CD14-positive monocyte (primary cell): ENCODE measurements at regions not wholly inside any gene's neighbourhood (a gene's known extent, or its start where the extent isn't known, plus 50 kb on each side); places are given as distances from the start of the nearest gene placed in this dataset.
A peak's percentile ranks its signal among the peaks of the same experiment; 100 is the strongest.

Experiments used
- DNase-seq, 3 donors: peaks; one replicate each; pipeline ENCODE4 v3.0.0-alpha.2; 2011 to 2022
- H2AFZ ChIP-seq: 2 replicates; pipeline ENCODE4 v1.6.0; 2012; ENCODE audit warnings: mild to moderate bottlenecking, low read depth, low read length, inconsistent platforms; ENCODE audit not compliant: insufficient read depth, poor library complexity, severe bottlenecking
- H3K27ac ChIP-seq, 2 donors: 1 replicate in 1 of 2; 2 replicates in 1 of 2; pipeline ENCODE4 v1.5.1; 2012 to 2013; ENCODE audit warnings: low read length in 2 of 2, control low read depth in 1 of 2, inconsistent platforms in 1 of 2, low read depth in 1 of 2, mild to moderate bottlenecking in 1 of 2
- H3K27me3 ChIP-seq, 2 donors: one replicate each; pipeline versions ENCODE4 v1.6.0 to v1.6.1; 2011 to 2013; ENCODE audit warnings: low read length in 2 of 2; ENCODE audit not compliant: control insufficient read depth in 2 of 2, insufficient read depth in 2 of 2
- H3K36me3 ChIP-seq, 2 donors: replicated peaks in 1 of 2; 1 replicate in 1 of 2; 2 replicates in 1 of 2; pipeline versions ENCODE4 v1.5.1 to v1.6.1; 2012 to 2013; ENCODE audit warnings: low read length in 2 of 2, control low read depth in 1 of 2, inconsistent platforms in 1 of 2, mild to moderate bottlenecking in 1 of 2; ENCODE audit not compliant: insufficient read depth in 2 of 2, control insufficient read depth in 1 of 2
- H3K4me1 ChIP-seq, 2 donors: 1 replicate in 1 of 2; 2 replicates in 1 of 2; pipeline versions ENCODE4 v1.5.1 to v1.6.1; 2012 to 2013; ENCODE audit warnings: low read length in 2 of 2, control low read depth in 1 of 2, inconsistent platforms in 1 of 2, mild to moderate bottlenecking in 1 of 2, moderate library complexity in 1 of 2; ENCODE audit not compliant: insufficient read depth in 2 of 2, control insufficient read depth in 1 of 2
- H3K4me2 ChIP-seq: replicated peaks from 2 replicates; pipeline ENCODE3; 2012; ENCODE audit warnings: low read length, moderate library complexity, mild to moderate bottlenecking; ENCODE audit not compliant: poor library complexity, severe bottlenecking; ENCODE audit errors: extremely low read depth
- H3K4me3 ChIP-seq, 3 experiments: fragments of 200-600 bp in 1 of 3; sonication (generic) in 1 of 3; replicated peaks in 1 of 3; 1 replicate in 2 of 3; 2 replicates in 1 of 3; pipeline ENCODE4 v1.5.1; 2011 to 2013; ENCODE audit warnings: low read length in 3 of 3, mild to moderate bottlenecking in 3 of 3, control low read depth in 2 of 3, low read depth in 2 of 3, inconsistent platforms in 1 of 3, moderate library complexity in 1 of 3
- H3K79me2 ChIP-seq: 2 replicates; pipeline ENCODE4 v1.6.0; 2012; ENCODE audit warnings: mild to moderate bottlenecking, control low read depth, inconsistent platforms, low read length, moderate library complexity; ENCODE audit not compliant: insufficient read depth
- H3K9ac ChIP-seq: 2 replicates; pipeline ENCODE4 v1.6.0; 2017; ENCODE audit warnings: low read length, mild to moderate bottlenecking; ENCODE audit not compliant: insufficient read depth, poor library complexity, severe bottlenecking
- H3K9me3 ChIP-seq, 2 donors: replicated peaks in 1 of 2; 1 replicate in 1 of 2; 2 replicates in 1 of 2; pipeline versions ENCODE4 v1.5.1 to v1.6.1; 2012 to 2013; ENCODE audit warnings: low read length in 2 of 2, control low read depth in 1 of 2; ENCODE audit not compliant: control insufficient read depth in 1 of 2, insufficient read depth in 1 of 2
- H4K20me1 ChIP-seq: 2 replicates; pipeline ENCODE4 v1.6.0; 2012; ENCODE audit warnings: mild to moderate bottlenecking, low read length, control low read depth, moderate library complexity; ENCODE audit not compliant: insufficient read depth
- H3K27ac Mint-ChIP-seq, 7 donors: one replicate each; pipeline ENCODE4 v1.8.0; 2020; ENCODE audit warnings: mild to moderate bottlenecking in 7 of 7, mixed read lengths in 7 of 7, moderate library complexity in 6 of 7, inconsistent platforms in 2 of 7
- H3K27me3 Mint-ChIP-seq, 3 donors: one replicate each; pipeline ENCODE4 v1.8.0; 2021 to 2022; ENCODE audit warnings: low read depth in 3 of 3, mild to moderate bottlenecking in 3 of 3, mixed read lengths in 3 of 3, moderate library complexity in 3 of 3, inconsistent platforms in 1 of 3
- H3K36me3 Mint-ChIP-seq, 2 donors: one replicate each; pipeline ENCODE4 v1.8.0; 2020; ENCODE audit warnings: mixed read lengths in 2 of 2, inconsistent platforms in 1 of 2, mild to moderate bottlenecking in 1 of 2
- H3K4me1 Mint-ChIP-seq: one replicate; pipeline ENCODE4 v1.8.0; 2020; ENCODE audit warnings: mild to moderate bottlenecking, mixed read lengths
- H3K4me3 Mint-ChIP-seq, 2 donors: one replicate each; pipeline ENCODE4 v1.8.0; 2020; ENCODE audit warnings: mild to moderate bottlenecking in 2 of 2, mixed read lengths in 2 of 2, moderate library complexity in 1 of 2
- H3K9me3 Mint-ChIP-seq, 7 donors: one replicate each; pipeline ENCODE4 v1.8.0; 2020 to 2022; ENCODE audit warnings: mixed read lengths in 7 of 7, mild to moderate bottlenecking in 6 of 7, moderate library complexity in 6 of 7, inconsistent platforms in 2 of 7
- WGBS: methylation state at CpG from one replicate; pipeline ENCODE4 v1.1.5; 2013; ENCODE audit warnings: missing lambda C conversion rate; ENCODE audit not compliant: insufficient coverage; 5-methylcytosine and 5-hydroxymethylcytosine counted together
- intact Hi-C, 2 donors: fragments of 100-400 bp; cut with micrococcal nuclease; formaldehyde crosslinking; loops; one replicate each; pipeline versions ENCODE4 v1.15.0 to v1.15.1; 2023
- TF ChIP-seq, protein P1 (sequence below): fragments of 200-600 bp; IDR thresholded peaks from one replicate; pipeline ENCODE4 v1.8.0; 2022; ENCODE audit warnings: antibody characterized with exemption, mild to moderate bottlenecking

DNA sequence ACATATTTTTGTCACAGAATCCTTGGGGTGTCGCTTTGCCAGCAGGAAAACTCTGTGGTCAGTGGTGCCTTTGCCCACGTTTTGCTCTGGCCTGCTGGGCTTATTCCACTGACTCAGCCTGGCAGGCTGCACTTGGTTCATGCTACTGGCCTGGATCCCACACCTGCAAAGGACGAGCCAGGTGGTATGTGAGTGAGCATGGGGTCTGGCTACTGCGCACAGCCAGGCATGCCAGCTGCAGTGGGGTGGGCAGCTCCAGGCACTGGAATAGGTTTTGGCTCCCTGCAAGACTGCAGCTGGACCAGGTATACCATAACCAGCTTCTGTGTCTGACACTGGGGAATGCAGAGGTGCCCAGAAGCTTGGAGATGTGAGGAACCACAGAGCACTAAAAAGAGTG is 197.9 kb upstream of the VRK2 start:
- H3K27me3 Mint-ChIP-seq: no peaks in the 10 kb centered on the region
- no peak overlapping the region for H3K27ac ChIP-seq
- no peak overlapping the region for H3K4me3 Mint-ChIP-seq
- no peaks in the 10 kb centered on the region for H3K79me2 ChIP-seq
- H3K36me3 Mint-ChIP-seq: peaks cover 0 to 3% of the 10 kb centered on the region in 2 donors
- intact Hi-C loops: no loop called here
- H3K27ac Mint-ChIP-seq: no peak overlapping the region
- no peaks in the 10 kb centered on the region for H3K4me1 ChIP-seq
- H3K9me3 ChIP-seq: peaks cover 8 to 25% of the 10 kb centered on the region in 2 donors
- H3K4me2 ChIP-seq: no peak overlapping the region
- no peaks in the 10 kb centered on the region for H4K20me1 ChIP-seq
- peaks cover 5 to 25% (median 7%) of the 10 kb centered on the region in 7 donors for H3K9me3 Mint-ChIP-seq
- H3K4me1 Mint-ChIP-seq: no peaks in the 10 kb centered on the region
- no peak overlapping the region for H2AFZ ChIP-seq
- no peaks in the 10 kb centered on the region for H3K27me3 ChIP-seq
- TF ChIP-seq, protein P1, sequence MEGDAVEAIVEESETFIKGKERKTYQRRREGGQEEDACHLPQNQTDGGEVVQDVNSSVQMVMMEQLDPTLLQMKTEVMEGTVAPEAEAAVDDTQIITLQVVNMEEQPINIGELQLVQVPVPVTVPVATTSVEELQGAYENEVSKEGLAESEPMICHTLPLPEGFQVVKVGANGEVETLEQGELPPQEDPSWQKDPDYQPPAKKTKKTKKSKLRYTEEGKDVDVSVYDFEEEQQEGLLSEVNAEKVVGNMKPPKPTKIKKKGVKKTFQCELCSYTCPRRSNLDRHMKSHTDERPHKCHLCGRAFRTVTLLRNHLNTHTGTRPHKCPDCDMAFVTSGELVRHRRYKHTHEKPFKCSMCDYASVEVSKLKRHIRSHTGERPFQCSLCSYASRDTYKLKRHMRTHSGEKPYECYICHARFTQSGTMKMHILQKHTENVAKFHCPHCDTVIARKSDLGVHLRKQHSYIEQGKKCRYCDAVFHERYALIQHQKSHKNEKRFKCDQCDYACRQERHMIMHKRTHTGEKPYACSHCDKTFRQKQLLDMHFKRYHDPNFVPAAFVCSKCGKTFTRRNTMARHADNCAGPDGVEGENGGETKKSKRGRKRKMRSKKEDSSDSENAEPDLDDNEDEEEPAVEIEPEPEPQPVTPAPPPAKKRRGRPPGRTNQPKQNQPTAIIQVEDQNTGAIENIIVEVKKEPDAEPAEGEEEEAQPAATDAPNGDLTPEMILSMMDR: no peak
- H3K9ac ChIP-seq: no peak overlapping the region
- no peak for DNase-seq
- no peak overlapping the region for H3K4me3 ChIP-seq
- no peaks in the 10 kb centered on the region for H3K36me3 ChIP-seq
- 91% methylated on average over 4 of the region's 4 CpGs for WGBS

DNA sequence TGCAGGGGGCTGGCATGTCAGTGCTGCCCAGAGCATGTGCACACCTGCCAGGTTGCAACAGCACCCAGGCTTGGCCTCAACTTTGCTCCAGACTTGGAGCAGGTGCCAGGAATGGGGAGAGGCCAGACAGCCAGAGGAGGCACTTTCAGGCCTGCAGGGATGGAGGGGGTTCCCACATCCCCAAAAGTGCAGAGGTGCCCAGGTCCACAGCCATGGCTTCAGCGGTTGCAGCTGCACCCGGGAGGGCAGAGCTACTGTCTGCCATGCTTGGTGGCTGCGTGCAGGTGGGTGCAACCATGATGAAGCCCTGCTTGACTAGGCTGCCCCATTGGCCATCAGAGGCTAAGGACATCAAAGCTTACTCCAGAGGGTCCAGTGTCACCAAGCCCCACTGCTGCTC is 196.8 kb upstream of the VRK2 start:
- 94% methylated on average over 3 of the region's 3 CpGs for WGBS
- no peaks in the 10 kb centered on the region for H3K27me3 Mint-ChIP-seq

More for the DNA sequence above, 196.8 kb upstream of the VRK2 start:
- H3K27ac ChIP-seq: no peak overlapping the region
- intact Hi-C loops: no loop called here
- TF ChIP-seq, protein P1: no peak
- H3K36me3 ChIP-seq: no peaks in the 10 kb centered on the region
- H3K9ac ChIP-seq: no peak overlapping the region
- Mint-ChIP-seq H3K4me3 (no peak overlapping the region), H3K9me3 (peaks cover 5 to 25% (median 7%) of the 10 kb centered on the region in 7 donors), H3K4me1 (no peaks in the 10 kb centered on the region), H3K27ac (no peak overlapping the region), H3K36me3 (peaks cover 0 to 3% of the 10 kb centered on the region in 2 donors)
- no peaks in the 10 kb centered on the region for H3K27me3 ChIP-seq
- no peak overlapping the region for H3K4me2 ChIP-seq
- H2AFZ ChIP-seq: no peak overlapping the region
- no peaks in the 10 kb centered on the region for H3K79me2 ChIP-seq
- H3K4me1 ChIP-seq: no peaks in the 10 kb centered on the region
- H3K9me3 ChIP-seq: peaks cover 8 to 25% of the 10 kb centered on the region in 2 donors
- H4K20me1 ChIP-seq: no peaks in the 10 kb centered on the region
- no peak overlapping the region for H3K4me3 ChIP-seq
- peak in 1 of 3 donors; percentile 3 for DNase-seq
